ENCODE measurements at regions not wholly inside any gene's neighbourhood (a gene's known extent, or its start where the extent isn't known, plus 50 kb on each side); places are given as distances from the start of the nearest gene placed in this dataset.

GRCh38 chr12:125956186-125956585, 891.0 kb downstream of the AACS start:
- Histone ChIP-seq H3K9me1 (replicated peaks; ENCODE audit: control insufficient read depth, extremely low read depth, insufficient read depth, low read length) (no peaks in the 10 kb centered on the region), H3K4me1 (ENCODE audit: control insufficient read depth, extremely low read depth, insufficient read depth, low read length) (no peaks in the 10 kb centered on the region), H3K36me3 (ENCODE audit: control insufficient read depth in 2 of 2, extremely low read depth in 1 of 2, insufficient read depth in 2 of 2, low read length in 2 of 2) (no peaks in the 10 kb centered on the region), H3K4me2 (ENCODE audit: insufficient read depth, low read length) (no peak overlapping the region), H3K9me3 (replicated peaks; ENCODE audit: control insufficient read depth, insufficient read depth, low read length) (no peaks in the 10 kb centered on the region), H3K4me3 (replicated peaks in 1 of 3; ENCODE audit: insufficient read depth in 1 of 3, low read depth in 1 of 3, low read length in 3 of 3) (no peak overlapping the region), H2AFZ (ENCODE audit: low read depth, low read length) (no peak overlapping the region), H4K20me1 (replicated peaks; ENCODE audit: control insufficient read depth, extremely low read depth, insufficient read depth, low read length) (no peaks in the 10 kb centered on the region), H3K79me2 (ENCODE audit: control insufficient read depth, insufficient read depth, low read length) (no peaks in the 10 kb centered on the region), H3K27me3 (ENCODE audit: control insufficient read depth in 2 of 2, insufficient read depth in 2 of 2, low read length in 2 of 2) (no peaks in the 10 kb centered on the region), H3K27ac (ENCODE audit: insufficient read depth, low read depth, low read length) (no peak overlapping the region), H3K9ac (replicated peaks; ENCODE audit: extremely low read depth, insufficient read depth, low read length) (no peak overlapping the region)
- POLR2A ChIA-PET = no interaction called here
- intact Hi-C loops (cut with micrococcal nuclease) (no loop called here), dilution Hi-C loops (cut with MboI; ENCODE audit: extremely low pct_ligation_motif_present, low sequenced_read_pairs) (no loop called here)
- TF ChIP-seq FOS (IDR thresholded peaks at IDR 0.05; ENCODE audit: borderline replicate concordance, insufficient read depth, low read length) = no peak
- TF ChIP-seq JUN (IDR thresholded peaks at IDR 0.05; ENCODE audit: borderline replicate concordance, insufficient read depth, insufficient read length, low read depth) = no peak
- no peak for TF ChIP-seq MYC (IDR thresholded peaks at IDR 0.05; ENCODE audit: low read depth, low read length)
- no peak for TF ChIP-seq CTCF (IDR thresholded peaks at IDR 0.05; ENCODE audit: extremely low read depth in 1 of 2, insufficient read depth in 1 of 2, low read depth in 1 of 2, low read length in 2 of 2)
- TF ChIP-seq MAX (IDR thresholded peaks at IDR 0.05; ENCODE audit: insufficient read depth, insufficient read length) = no peak
- TF ChIP-seq POLR2AphosphoS5 (IDR thresholded peaks at IDR 0.05; ENCODE audit: insufficient read depth, low read depth, low read length) = no peak
- no peak for DNase-seq (ENCODE audit: low read depth, low spot score)
- CTCF ChIA-PET = no interaction called here
- no peak for FAIRE-seq
- no TSS peak for BruUV-seq (replicated peaks)

- POLR2A ChIA-PET = no interaction called here
- TF ChIP-seq JUN (IDR thresholded peaks at IDR 0.05; ENCODE audit: borderline replicate concordance, insufficient read depth, insufficient read length, low read depth) = no peak
- no peak for TF ChIP-seq POLR2AphosphoS5 (IDR thresholded peaks at IDR 0.05; ENCODE audit: insufficient read depth, low read depth, low read length)
- no peak for TF ChIP-seq MAX (IDR thresholded peaks at IDR 0.05; ENCODE audit: insufficient read depth, insufficient read length)
- no peak for TF ChIP-seq FOS (IDR thresholded peaks at IDR 0.05; ENCODE audit: borderline replicate concordance, insufficient read depth, low read length)
- Histone ChIP-seq H3K79me2 (ENCODE audit: control insufficient read depth, insufficient read depth, low read length) (no peaks in the 10 kb centered on the region), H4K20me1 (replicated peaks; ENCODE audit: control insufficient read depth, extremely low read depth, insufficient read depth, low read length) (no peaks in the 10 kb centered on the region), H3K9ac (replicated peaks; ENCODE audit: extremely low read depth, insufficient read depth, low read length) (no peak overlapping the region), H2AFZ (ENCODE audit: low read depth, low read length) (no peak overlapping the region), H3K9me1 (replicated peaks; ENCODE audit: control insufficient read depth, extremely low read depth, insufficient read depth, low read length) (no peaks in the 10 kb centered on the region), H3K9me3 (replicated peaks; ENCODE audit: control insufficient read depth, insufficient read depth, low read length) (peaks cover 4% of the 10 kb centered on the region), H3K36me3 (ENCODE audit: control insufficient read depth in 2 of 2, extremely low read depth in 1 of 2, insufficient read depth in 2 of 2, low read length in 2 of 2) (no peaks in the 10 kb centered on the region), H3K27me3 (ENCODE audit: control insufficient read depth in 2 of 2, insufficient read depth in 2 of 2, low read length in 2 of 2) (no peaks in the 10 kb centered on the region), H3K4me1 (ENCODE audit: control insufficient read depth, extremely low read depth, insufficient read depth, low read length) (no peaks in the 10 kb centered on the region), H3K4me3 (replicated peaks in 1 of 3; ENCODE audit: insufficient read depth in 1 of 3, low read depth in 1 of 3, low read length in 3 of 3) (no peak overlapping the region), H3K27ac (ENCODE audit: insufficient read depth, low read depth, low read length) (no peak overlapping the region), H3K4me2 (ENCODE audit: insufficient read depth, low read length) (no peak overlapping the region)
- CTCF ChIA-PET = no interaction called here
- DNase-seq (ENCODE audit: low read depth, low spot score) (no peak), FAIRE-seq (no peak)
- BruUV-seq (replicated peaks) = no TSS peak
- dilution Hi-C loops (cut with MboI; ENCODE audit: extremely low pct_ligation_motif_present, low sequenced_read_pairs) = no loop called here
- intact Hi-C loops (cut with micrococcal nuclease) = no loop called here
Measured at GRCh38 chr12:125966641-125967040, 901.4 kb downstream of the AACS start.

All from endothelial cell of umbilical vein (primary cell).